CD1c-positive myeloid dendritic cell (primary cell): ENCODE measurements at regions not wholly inside any gene's neighbourhood (a gene's known extent, or its start where the extent isn't known, plus 50 kb on each side); places are given as distances from the start of the nearest gene placed in this dataset.

Source experiments
- DNase-seq: peaks from one replicate; pipeline ENCODE4 v3.0.0-alpha.2; 2016; ENCODE audit errors: extremely low spot score

DNA sequence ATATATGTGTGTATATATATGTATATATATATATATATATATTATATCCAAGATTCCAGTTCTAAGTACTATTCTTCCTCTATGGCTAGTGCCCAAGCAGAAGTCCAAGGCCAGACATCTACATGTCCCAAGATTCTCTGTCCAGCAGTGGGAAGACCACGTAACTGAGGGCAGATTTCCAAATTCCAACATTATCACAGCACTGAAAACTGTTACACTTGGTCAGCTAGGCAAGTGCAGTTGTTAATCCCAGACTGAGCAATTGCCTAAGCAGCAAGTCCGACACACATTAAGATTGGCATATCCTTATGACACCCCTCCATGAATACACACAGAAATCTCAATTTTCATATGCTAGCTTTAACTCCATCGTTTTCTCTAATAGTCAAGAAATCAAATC lies 1148.5 kb downstream of the IGSF11 start:
- DNase-seq: no peak

DNA sequence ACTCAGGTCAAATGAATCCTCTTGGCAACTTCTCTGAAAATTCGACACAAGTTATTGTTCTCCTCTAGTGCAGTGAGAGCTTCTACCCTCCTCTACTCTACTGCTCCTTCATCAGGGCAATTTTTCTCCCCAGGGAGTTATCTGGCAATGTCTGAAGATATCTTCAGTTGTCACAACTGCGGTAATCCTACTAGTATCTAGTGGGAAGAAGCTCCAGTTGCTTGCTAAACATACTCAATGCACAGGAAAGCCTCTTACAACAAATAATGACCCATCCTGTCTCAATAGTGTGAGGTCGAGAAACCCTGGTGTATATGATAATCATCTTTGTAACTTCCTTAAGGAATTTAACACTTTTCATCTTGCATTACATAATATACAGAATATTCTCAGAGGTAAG lies 1147.6 kb downstream of the IGSF11 start:
- DNase-seq: no peak

DNA sequence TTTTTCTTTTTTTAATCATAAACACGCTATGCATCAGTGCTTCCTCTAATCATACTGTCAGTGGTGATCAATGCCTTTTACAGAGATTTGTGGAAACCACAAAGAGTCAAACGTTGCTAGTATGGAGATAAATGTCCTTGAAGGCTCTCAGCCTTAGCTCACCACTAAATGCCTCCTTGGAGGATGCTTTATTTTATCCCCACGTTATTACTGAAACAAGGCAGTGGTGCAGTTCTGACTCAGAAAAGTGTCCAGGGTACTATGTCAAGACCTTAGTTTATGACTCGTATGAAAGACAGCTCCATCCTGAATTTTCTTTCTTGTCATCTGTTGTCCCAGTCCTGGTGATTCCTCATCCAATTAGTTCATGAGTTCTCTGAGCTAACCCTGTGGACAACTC lies 1146.7 kb downstream of the IGSF11 start:
- no peak for DNase-seq

DNA sequence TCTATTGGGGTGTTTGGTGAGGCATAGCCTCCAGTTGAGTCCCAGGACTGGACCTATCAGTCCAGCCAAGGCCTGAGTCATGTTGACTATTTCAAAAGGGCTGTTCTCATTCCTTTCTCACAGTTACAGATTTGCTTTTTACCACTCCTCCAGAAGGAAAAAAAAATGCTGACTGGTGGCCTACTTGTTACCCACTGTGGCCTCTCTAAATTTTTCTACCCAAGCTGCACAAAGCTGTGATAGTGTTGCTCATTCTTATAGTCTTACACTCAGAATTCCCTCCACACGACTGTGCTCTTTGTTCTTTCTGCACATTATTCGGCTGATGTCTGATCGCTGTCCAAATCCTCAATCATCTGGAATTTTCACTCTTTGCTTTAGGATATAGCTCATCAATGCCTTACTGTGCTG lies 1142.2 kb downstream of the IGSF11 start:
- DNase-seq: no peak

DNA sequence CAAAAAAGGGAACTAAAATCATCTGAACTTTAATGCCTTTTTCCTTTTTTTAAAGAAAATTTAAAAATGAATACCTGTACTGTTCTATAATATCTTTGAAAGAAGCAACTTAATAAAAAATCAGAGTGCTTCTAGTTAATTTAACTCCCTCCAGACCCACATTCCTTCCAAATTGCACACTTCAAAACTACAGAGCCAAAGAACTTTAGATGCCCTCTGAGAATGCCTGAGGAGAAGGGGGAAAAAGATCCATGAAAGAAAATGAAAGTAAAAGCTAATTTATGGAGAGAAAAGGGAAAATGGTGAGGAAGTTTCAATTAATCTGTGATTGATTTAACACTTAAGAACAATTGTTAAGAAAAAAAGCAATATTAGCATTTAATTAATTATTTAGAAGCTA lies 1141.6 kb downstream of the IGSF11 start:
- DNase-seq: no peak

DNA sequence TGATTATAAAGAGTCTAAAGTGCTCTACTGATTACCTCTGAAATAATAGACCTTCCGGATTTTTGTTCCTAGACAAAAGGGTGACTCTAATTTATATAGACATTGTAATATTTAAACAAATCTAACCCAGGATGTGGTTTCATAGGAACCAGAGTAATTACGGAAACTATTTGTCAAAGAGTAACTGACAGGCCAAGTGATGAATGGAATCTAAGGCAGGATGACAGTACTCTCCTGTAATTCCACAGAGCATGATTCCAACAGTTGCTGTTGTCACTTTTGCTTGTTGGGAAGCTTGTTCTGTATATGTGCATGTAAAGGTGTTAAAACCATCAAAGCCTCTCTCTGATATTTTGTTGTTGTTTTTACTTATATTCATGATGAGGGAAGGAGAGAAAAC lies 1141.0 kb downstream of the IGSF11 start:
- DNase-seq: no peak

DNA sequence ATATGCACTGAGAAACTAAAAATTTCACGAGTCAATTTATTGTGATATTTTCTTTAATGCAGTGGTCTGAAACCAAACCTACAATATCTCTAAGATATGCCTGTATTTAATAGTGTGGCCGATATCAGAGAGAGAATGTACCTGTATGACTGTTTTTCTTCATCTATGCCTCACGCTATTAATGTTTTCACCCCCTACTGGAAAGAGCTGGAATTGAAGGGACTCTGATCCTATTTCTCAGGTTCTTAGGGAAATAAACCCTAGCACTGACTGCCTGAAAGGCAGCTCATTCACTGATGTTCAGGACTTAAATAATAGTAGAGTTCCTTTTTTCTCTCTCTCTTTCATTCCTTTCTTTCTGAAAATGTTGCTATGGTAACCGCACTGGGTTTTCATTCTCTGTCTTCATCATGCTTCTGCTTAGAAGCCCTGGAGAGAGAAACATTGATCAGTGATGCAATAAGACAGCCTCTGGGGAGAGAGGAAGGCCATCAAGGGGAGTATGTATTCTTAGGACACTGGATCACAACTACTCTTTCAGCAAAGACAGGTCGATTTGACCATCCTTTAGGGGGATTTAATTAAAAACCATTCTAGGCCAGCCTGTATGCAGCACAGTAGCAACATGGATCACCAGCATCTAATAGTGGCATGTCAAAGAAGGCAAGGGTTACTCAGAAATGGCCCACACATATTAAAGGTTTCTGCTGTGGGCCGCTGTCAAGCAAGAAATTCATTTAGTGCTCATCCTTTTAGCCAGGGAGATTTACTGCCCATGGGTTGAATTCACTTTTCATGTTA lies 1135.7 kb downstream of the IGSF11 start:
- DNase-seq: no peak

DNA sequence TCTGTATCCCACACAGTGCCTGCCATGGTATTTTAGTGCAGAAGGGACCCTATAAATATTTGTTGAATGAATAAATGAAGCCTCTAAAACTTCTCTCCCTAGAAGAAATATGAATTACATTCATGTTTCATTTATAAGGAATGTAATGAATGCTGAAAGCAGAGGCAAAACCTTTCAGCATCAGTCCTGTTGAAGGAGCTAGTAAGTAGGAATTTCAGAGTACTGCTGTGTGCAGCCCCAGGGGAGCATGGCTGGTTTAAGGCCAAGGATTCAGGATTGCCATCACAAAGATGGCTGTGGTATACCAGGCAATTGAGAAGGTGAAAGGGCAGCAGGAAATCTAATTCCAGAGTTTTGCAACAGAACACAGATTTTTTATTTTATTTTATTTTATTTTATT lies 1131.4 kb downstream of the IGSF11 start:
- DNase-seq: no peak

DNA sequence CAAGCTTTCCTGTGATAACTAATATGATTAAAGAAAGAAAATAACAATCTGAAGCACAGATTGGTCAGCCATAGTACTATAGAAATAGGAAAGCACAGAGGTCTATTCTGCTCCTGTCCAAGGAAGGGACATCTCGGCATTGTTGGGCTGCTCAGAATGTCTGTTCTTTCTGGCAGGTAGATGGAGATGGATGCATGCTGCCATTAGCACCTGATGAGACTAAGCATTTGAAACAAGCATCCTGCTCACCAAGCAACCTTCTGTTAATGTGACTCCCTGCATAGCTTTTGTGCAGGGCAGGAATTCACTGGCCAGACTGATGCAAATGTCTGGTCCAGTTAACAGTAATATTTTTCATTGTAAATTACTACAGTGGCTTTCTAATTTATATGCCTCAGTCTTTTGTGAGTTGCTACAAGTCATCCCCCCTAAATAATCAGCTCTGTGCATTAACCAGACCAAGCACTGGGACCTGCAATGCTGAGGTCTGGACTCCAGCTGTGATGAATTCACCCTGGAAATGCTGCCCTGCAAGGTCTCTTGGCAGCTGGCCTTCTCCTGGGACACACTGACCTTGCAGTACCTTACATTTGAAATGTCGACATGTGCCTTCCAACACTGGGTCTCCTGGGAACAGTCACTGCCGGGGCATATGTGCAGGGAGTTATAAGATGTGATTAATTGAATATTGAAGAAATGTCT lies 1123.7 kb downstream of the IGSF11 start:
- no peak for DNase-seq

DNA sequence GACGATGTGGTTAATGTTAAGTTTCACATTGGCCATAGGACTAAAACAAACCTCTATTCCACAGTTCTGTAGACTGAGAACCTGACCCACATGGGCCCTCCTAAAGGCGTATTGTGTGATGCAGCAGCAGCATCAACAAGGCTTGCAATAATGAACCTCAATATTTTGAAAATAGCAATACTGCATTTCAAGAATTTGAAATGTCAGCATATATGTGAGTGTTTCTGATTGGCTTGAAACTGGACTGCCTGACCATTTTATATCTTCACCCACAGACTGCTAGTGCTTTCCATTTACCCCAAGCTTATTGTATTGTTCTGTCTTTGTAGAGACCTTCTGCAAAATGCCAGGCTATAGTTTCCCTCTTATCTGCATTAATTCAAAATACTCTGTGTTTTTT lies 1122.3 kb downstream of the IGSF11 start:
- DNase-seq: no peak

DNA sequence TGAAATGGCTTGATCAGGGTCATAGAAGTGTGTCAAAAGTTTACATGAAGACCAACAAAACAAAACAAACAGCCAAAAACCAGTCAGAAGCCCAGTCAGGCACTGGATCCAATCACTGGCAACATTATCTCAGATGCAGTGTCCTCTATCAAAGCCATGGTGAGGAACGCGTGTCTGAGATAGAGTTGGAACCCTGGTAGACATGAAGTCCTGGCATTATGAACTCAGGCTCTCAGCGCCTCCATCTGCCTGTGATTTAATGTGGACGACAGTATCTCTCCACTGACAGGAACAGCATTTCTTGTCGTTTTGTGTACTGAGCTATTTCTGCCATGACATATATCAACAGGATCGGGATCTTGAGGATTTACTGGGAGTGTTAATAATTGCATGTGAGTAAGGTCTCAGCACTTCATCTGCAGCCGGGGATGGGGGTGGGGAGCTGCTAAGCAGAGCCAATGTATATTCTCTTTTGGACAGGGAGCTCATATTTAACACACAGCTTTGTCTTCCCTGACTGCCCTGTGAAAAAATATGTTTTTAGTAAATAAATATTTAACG lies 1120.0 kb downstream of the IGSF11 start:
- DNase-seq: no peak

DNA sequence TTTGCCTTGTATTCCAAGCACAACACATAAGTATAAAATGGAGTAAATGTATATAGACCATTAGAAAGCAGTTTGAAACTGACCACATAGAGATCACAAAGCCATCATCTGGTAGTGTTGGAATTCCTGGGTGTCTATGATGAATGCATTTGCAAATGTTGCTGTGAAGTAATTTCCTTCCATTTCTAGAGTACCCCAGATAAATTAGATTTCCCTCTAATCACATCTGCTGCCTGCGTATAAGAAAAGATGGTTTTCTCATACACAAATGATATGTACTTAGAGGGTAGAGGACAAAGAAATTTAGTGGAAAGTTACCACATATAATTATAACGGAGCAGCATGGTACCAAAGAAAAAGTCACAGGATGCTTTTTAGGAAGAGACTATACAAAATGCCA lies 1117.8 kb downstream of the IGSF11 start:
- no peak for DNase-seq

DNA sequence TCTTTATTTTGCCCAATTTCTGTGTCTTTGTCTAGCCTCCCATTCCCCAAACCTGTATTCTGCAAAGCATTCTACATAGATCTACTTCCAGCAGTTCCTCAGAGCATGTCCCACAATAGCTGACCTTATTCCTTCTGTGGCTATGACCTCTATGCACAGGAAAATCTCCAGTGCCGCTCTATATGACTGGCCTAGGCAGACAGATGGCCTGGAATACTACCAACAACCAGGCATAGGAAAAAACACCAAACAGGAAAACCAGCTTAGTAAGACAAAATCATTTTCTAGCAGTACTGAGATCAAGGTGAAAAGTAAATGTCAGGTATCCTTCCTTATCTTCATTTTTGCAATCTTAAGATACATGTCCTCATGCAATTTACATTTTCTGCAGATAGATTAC lies 1115.0 kb downstream of the IGSF11 start:
- no peak for DNase-seq

DNA sequence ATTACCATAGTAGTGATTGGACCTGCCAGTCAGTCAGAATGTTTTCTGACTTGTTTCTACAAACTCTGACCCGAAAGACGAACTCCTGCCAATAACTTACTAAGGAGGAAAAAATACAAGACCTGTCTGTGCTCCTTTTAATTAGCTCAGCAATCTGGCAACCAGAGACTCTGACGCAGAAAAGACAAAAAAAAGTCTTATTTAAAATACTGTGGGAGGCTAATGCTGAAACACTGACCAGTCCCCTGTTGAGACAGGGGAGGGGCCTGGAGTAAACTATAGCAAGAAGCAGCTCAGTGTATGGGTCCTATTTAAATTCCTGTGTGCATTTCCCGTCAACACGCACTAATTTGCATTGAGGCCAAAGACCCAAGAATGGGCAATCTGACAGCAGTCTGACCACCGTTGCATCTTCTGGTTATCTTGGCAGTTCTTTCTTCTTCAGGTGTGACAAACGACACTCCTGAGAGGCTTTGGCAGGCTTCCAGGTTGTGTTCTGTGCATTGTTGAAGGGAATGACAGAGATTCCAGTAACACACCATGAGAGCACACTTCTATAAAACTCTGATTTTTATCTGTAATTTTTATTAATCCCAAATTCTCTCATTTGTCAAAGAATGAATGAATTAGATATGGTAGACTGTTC lies 1114.3 kb downstream of the IGSF11 start:
- DNase-seq: no peak

DNA sequence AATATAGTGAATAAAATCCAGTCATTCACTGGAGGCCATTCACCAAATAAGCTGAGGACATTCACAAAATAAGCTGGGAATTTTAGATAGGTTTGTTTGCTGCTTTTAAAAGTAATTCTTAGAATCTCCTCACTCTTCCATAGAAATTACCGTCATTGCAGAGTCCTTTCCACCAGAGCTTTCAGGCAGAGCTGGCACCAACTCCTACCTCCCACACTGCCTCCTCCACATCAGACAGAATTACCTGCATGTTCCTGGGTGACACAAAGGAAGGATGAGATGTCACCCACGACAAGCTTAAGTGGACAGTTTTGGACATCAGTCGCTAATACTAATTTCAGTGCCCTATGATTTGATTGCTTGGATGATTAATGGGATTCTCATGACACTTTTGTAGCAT lies 1113.2 kb downstream of the IGSF11 start:
- no peak for DNase-seq

DNA sequence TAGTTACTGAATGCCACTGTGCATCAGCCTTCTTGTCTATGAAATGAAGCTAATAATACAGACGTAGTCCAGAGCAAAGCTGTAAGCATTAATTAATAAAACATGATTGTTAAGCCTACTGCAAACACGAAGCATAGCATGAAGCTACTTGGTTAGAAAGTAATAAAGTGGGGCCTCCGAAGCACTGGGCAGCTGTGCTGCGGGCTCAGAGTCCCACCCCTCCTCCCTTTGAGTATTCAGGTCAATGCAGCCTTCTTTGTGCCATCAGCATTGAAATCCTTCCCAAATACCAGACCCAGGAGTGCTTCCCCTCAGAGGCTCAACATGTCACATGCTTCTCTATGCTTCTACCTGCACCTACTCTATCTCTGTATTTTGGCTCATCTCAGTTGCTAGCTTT lies 1112.6 kb downstream of the IGSF11 start:
- DNase-seq: no peak

DNA sequence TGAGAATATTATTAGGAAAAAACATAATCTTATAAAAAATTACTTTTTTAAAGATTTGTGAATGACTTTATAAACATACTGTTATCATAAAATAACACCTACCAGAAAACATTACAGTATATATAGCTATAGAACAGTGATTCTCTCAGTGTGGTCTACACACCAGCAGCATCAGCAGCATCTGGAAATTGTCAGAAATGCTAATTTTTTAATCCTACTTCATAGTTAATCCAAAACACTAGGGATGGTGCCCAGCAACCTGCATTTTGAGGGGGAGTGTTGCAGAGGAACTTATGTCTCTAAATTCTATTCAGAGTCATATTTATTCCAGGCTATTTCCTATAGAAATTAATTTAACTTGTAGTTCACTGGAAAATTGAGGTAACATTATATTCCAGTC lies 1107.8 kb downstream of the IGSF11 start:
- no peak for DNase-seq

DNA sequence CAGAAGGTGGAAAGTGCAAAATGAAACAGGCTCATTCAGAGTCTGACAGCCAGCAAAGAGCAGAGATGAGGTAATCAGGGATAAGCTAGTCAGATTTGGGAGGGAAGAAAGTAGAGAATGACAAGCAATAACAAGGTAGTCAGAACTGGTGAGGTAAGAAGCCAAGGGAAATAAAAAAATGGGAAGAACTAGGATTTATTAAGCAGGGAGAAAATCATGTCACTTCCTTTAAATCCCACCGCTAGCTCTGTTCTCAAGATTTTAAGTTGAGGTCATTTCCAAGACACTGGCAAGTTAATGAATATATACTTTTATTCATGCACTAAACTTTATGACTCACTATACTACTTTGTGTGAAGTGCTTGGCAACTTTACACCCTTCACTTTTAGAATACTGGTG lies 1106.8 kb downstream of the IGSF11 start:
- DNase-seq: no peak

DNA sequence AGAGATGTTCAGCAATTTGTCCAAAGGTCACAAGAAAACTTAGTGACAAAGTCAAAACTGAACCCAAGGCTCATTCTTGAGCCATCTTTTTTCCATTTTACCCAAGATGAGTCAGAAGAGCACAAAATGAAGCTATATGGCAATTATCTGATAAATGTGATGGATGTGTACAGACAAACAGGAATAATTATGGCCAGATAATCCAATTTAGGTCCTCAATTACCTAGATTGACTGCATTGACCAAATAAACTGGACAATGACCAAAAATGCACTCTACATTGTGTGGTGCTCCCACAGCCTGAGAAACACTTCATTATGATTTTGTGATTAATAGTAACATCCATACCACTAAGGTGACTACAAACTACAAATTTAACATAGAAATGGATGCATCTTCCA lies 1105.8 kb downstream of the IGSF11 start:
- no peak for DNase-seq

DNA sequence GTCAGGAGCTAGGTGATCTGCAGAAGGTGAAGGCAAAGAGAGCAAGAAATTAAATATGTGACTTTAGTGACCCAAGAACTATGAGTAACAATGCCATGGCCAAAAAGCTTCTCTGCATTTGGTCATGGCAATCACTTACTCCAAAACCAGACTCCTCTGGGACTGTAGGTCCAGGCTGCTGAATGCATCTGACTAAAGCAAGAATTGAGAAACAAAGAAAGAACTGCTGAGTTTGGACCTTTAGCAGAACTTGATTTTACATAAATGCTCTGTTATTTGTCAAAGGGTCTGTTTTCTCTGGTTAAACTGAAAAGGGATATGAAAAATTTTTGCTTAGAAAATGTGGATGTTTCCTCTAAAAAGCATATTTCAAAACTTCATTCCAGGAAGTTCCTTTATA lies 1102.2 kb downstream of the IGSF11 start:
- DNase-seq: no peak

DNA sequence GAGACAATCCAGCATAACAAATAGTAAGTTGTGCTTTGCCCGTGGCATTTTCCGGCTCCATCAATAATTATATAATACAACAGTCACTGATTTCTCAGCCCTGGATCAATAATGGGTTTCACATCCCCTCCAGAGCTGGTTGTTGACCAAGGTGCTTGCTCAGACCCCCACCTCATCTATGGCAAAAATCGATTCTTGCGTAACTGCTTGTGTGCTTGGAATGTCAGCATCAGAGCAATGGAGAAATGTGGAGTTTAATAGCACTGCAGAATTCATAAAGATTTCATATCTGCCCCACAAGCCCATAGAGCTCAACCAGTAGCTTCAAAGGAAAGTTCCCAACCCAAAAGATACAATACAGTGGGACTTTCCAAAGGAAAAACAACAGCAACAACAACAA lies 1098.5 kb downstream of the IGSF11 start:
- no peak for DNase-seq

DNA sequence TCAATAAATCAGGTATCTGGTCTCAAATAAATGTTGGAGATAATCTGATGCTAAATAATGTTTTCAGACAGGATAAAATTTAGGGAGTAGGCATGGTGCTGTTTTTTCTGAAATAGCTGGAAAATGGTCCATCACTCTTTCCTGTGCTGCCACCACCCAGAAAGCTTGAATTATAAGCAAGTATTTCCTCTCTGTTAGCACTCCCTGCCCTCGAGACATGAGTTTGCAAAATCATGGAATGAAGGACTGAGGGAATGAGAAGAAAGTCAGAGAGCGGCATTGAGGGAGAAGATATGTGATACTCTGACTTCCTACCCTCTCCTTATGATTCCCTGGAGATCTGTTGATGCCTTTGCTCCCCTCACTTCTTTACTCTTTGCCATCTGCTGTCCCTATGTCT lies 1095.7 kb downstream of the IGSF11 start:
- DNase-seq: no peak
